Ishikawa (cell line): ENCODE measurements at regions not wholly inside any gene's neighbourhood (a gene's known extent, or its start where the extent isn't known, plus 50 kb on each side); places are given as distances from the start of the nearest gene placed in this dataset.

ENCODE experiments used
- CEBPB ChIP-seq: IDR thresholded peaks from 2 replicates; pipeline ENCODE4 v1.6.1; 2012
- CREB1 ChIP-seq: IDR thresholded peaks from 2 replicates; pipeline ENCODE4 v1.6.1; 2012; ENCODE audit warnings: low read depth
- EGR1 ChIP-seq: IDR thresholded peaks from 2 replicates; pipeline ENCODE4 v1.6.1; 2012
- EP300 ChIP-seq: IDR thresholded peaks from 2 replicates; pipeline ENCODE4 v1.6.1; 2012; ENCODE audit warnings: borderline replicate concordance
- FOXM1 ChIP-seq: IDR thresholded peaks from 2 replicates; pipeline ENCODE4 v1.6.1; 2012; ENCODE audit warnings: low read depth, borderline replicate concordance
- MAX ChIP-seq: IDR thresholded peaks from 2 replicates; pipeline ENCODE4 v1.6.1; 2012
- NFIC ChIP-seq: IDR thresholded peaks from 2 replicates; pipeline ENCODE4 v1.6.1; 2012
- RAD21 ChIP-seq: IDR thresholded peaks from 2 replicates; pipeline ENCODE4 v1.6.1; 2012; ENCODE audit warnings: low read depth
- REST ChIP-seq: IDR thresholded peaks from 2 replicates; pipeline ENCODE4 v1.6.1; 2012; ENCODE audit warnings: low read depth, mild to moderate bottlenecking
- TAF1 ChIP-seq: IDR thresholded peaks from 2 replicates; pipeline ENCODE4 v1.6.1; 2012; ENCODE audit warnings: low read depth, mild to moderate bottlenecking
- TCF12 ChIP-seq: IDR thresholded peaks from 2 replicates; pipeline ENCODE4 v1.6.1; 2012; ENCODE audit warnings: low read depth
- TEAD4 ChIP-seq: IDR thresholded peaks from 2 replicates; pipeline ENCODE4 v1.6.1; 2012
- USF1 ChIP-seq: IDR thresholded peaks from 2 replicates; pipeline ENCODE4 v1.6.1; 2012
- YY1 ChIP-seq: IDR thresholded peaks from 2 replicates; pipeline ENCODE4 v1.6.1; 2012; ENCODE audit warnings: low read depth

GRCh38 chr15:35705030-35705883, 159.3 kb upstream of the DPH6 start:
- TF ChIP-seq USF1 (no peak), EP300 (no peak), FOXM1 (no peak), MAX (no peak), TAF1 (no peak), YY1 (no peak), NFIC (no peak), CREB1 (no peak), EGR1 (no peak), TEAD4 (no peak), CEBPB (no peak), RAD21 (no peak), TCF12 (no peak), REST (no peak)
